ENCODE measurements at regions not wholly inside any gene's neighbourhood (a gene's known extent, or its start where the extent isn't known, plus 50 kb on each side); places are given as distances from the start of the nearest gene placed in this dataset.

- DNase-seq (ENCODE audit: low spot score): no peak
Observed at GRCh38 chrX:39640866-39641265, 456.9 kb downstream of the BCOR start.

GRCh38 chrX:39642071-39642470 lies 455.7 kb downstream of the BCOR start:
- no peak for DNase-seq (ENCODE audit: low spot score)

- DNase-seq (ENCODE audit: low spot score): no peak
Observed at GRCh38 chrX:39643550-39643949, 454.2 kb downstream of the BCOR start.

- no peak for DNase-seq (ENCODE audit: low spot score)
Observed at GRCh38 chrX:39645178-39645895, 452.4 kb downstream of the BCOR start.

- DNase-seq (ENCODE audit: low spot score): no peak
Observed at GRCh38 chrX:39648548-39649254, 449.1 kb downstream of the BCOR start.

- no peak for DNase-seq (ENCODE audit: low spot score)
Observed at GRCh38 chrX:39650768-39651347, 446.9 kb downstream of the BCOR start.

GRCh38 chrX:39652336-39652735 lies 445.4 kb downstream of the BCOR start:
- peak; percentile 4 for DNase-seq (ENCODE audit: low spot score)

- DNase-seq (ENCODE audit: low spot score): no peak
Observed at GRCh38 chrX:39653691-39654090, 444.1 kb downstream of the BCOR start.

- no peak for DNase-seq (ENCODE audit: low spot score)
Observed at GRCh38 chrX:39654183-39654925, 443.4 kb downstream of the BCOR start.

- no peak for DNase-seq (ENCODE audit: low spot score)
Observed at GRCh38 chrX:39654952-39655351, 442.8 kb downstream of the BCOR start.

- no peak for DNase-seq (ENCODE audit: low spot score)
Observed at GRCh38 chrX:39661116-39661907, 436.4 kb downstream of the BCOR start.

GRCh38 chrX:39665830-39666518 lies 431.8 kb downstream of the BCOR start:
- DNase-seq (ENCODE audit: low spot score): no peak

- no peak for DNase-seq (ENCODE audit: low spot score)
Observed at GRCh38 chrX:39667191-39667590, 430.6 kb downstream of the BCOR start.

GRCh38 chrX:39667736-39668482 lies 429.8 kb downstream of the BCOR start:
- no peak for DNase-seq (ENCODE audit: low spot score)

GRCh38 chrX:39669668-39670067 lies 428.1 kb downstream of the BCOR start:
- DNase-seq (ENCODE audit: low spot score): no peak

- no peak for DNase-seq (ENCODE audit: low spot score)
Observed at GRCh38 chrX:39670281-39670680, 427.5 kb downstream of the BCOR start.

- DNase-seq (ENCODE audit: low spot score): no peak
Observed at GRCh38 chrX:39672405-39672804, 425.4 kb downstream of the BCOR start.

- no peak for DNase-seq (ENCODE audit: low spot score)
Observed at GRCh38 chrX:39674490-39675161, 423.1 kb downstream of the BCOR start.

- no peak for DNase-seq (ENCODE audit: low spot score)
Observed at GRCh38 chrX:39675162-39675553, 422.6 kb downstream of the BCOR start.

GRCh38 chrX:39675619-39676018 lies 422.1 kb downstream of the BCOR start:
- DNase-seq (ENCODE audit: low spot score): no peak
